Naive thymus-derived CD8-positive, alpha-beta T cell (primary cell): ENCODE measurements at regions not wholly inside any gene's neighbourhood (a gene's known extent, or its start where the extent isn't known, plus 50 kb on each side); places are given as distances from the start of the nearest gene placed in this dataset.

ENCODE experiments used
- ATAC-seq, 2 donors: fragments of 150-1000 bp; cut with Tn5 transposase in 1 of 2; sonication (Bioruptor Pico), chemical (Tn5 transposase) in 1 of 2; 1 replicate in 1 of 2; 2 replicates in 1 of 2; pipeline ENCODE4 v1.10.0; 2021; ENCODE audit warnings: mild to moderate bottlenecking in 2 of 2, moderate library complexity in 2 of 2
- POLR2A ChIA-PET: fragments of 350-600 bp; sonication (Branson Sonifier 250); formaldehyde crosslinking; loops from one replicate; lab custom pipeline; 2021; ENCODE audit warnings: antibody characterized with exemption; lab: Charles Lee
- DNase-seq, 10 donors: peaks; one replicate each; pipeline versions ENCODE4 v3.0.0 to v3.0.0-alpha.2; 2020 to 2022
- H3K27ac Mint-ChIP-seq, 10 donors: one replicate each; pipeline ENCODE4 v1.8.0; 2020 to 2022; ENCODE audit warnings: mild to moderate bottlenecking in 10 of 10, mixed read lengths in 10 of 10, moderate library complexity in 4 of 10, inconsistent platforms in 1 of 10
- H3K27me3 Mint-ChIP-seq, 5 donors: one replicate each; pipeline ENCODE4 v1.8.0; 2021 to 2022; ENCODE audit warnings: mixed read lengths in 5 of 5
- H3K36me3 Mint-ChIP-seq, 3 donors: one replicate each; pipeline ENCODE4 v1.8.0; 2020 to 2022; ENCODE audit warnings: mixed read lengths in 3 of 3, mild to moderate bottlenecking in 2 of 3, inconsistent platforms in 1 of 3
- H3K4me1 Mint-ChIP-seq, 4 donors: one replicate each; pipeline ENCODE4 v1.8.0; 2021 to 2022; ENCODE audit warnings: mixed read lengths in 4 of 4
- H3K4me3 Mint-ChIP-seq, 10 donors: one replicate each; pipeline ENCODE4 v1.8.0; 2020 to 2022; ENCODE audit warnings: mild to moderate bottlenecking in 10 of 10, mixed read lengths in 10 of 10, moderate library complexity in 6 of 10, inconsistent platforms in 1 of 10
- H3K9me3 Mint-ChIP-seq, 9 donors: one replicate each; pipeline ENCODE4 v1.8.0; 2020 to 2022; ENCODE audit warnings: mixed read lengths in 9 of 9, mild to moderate bottlenecking in 3 of 9, inconsistent platforms in 1 of 9, moderate library complexity in 1 of 9

GRCh38 chr5:143514616-143515335 is 111.3 kb upstream of the NR3C1 start:
- POLR2A ChIA-PET: no interaction called here
- H3K9me3 Mint-ChIP-seq: peaks cover 0 to 2% (median 0%) of the 10 kb centered on the region in 9 donors
- ATAC-seq (no peak), DNase-seq (no peak)
- H3K4me1 Mint-ChIP-seq: no peaks in the 10 kb centered on the region
- H3K36me3 Mint-ChIP-seq: no peaks in the 10 kb centered on the region
- H3K4me3 Mint-ChIP-seq: no peak overlapping the region
- H3K27me3 Mint-ChIP-seq: peaks cover 0 to 3% (median 0%) of the 10 kb centered on the region in 5 donors
- H3K27ac Mint-ChIP-seq: no peak overlapping the region

GRCh38 chr5:143513720-143514119 is 110.2 kb upstream of the NR3C1 start:
- H3K4me1 Mint-ChIP-seq: no peaks in the 10 kb centered on the region
- POLR2A ChIA-PET: no interaction called here
- H3K4me3 Mint-ChIP-seq: no peak overlapping the region
- H3K27me3 Mint-ChIP-seq: peaks cover 0 to 1% (median 0%) of the 10 kb centered on the region in 5 donors
- DNase-seq: no peak
- H3K36me3 Mint-ChIP-seq: no peaks in the 10 kb centered on the region
- no peak overlapping the region for H3K27ac Mint-ChIP-seq
- H3K9me3 Mint-ChIP-seq: peaks cover 0 to 2% (median 0%) of the 10 kb centered on the region in 9 donors
- ATAC-seq: no peak

GRCh38 chr5:143511736-143512135 is 108.2 kb upstream of the NR3C1 start:
- Mint-ChIP-seq H3K36me3 (no peaks in the 10 kb centered on the region), H3K4me1 (no peaks in the 10 kb centered on the region), H3K9me3 (peaks cover 0 to 2% (median 0%) of the 10 kb centered on the region in 9 donors), H3K27me3 (peaks cover 0 to 1% (median 0%) of the 10 kb centered on the region in 5 donors), H3K27ac (no peak overlapping the region), H3K4me3 (no peak overlapping the region)
- POLR2A ChIA-PET: no interaction called here
- ATAC-seq (no peak), DNase-seq (no peak)

- no peak for ATAC-seq
- H3K9me3 Mint-ChIP-seq: peaks cover 0 to 12% (median 5%) of the 10 kb centered on the region in 9 donors
- peaks cover 0 to 11% (median 7%) of the 10 kb centered on the region in 3 donors for H3K36me3 Mint-ChIP-seq
- no peak for DNase-seq
- POLR2A ChIA-PET: no interaction called here
- no peak overlapping the region for H3K27ac Mint-ChIP-seq
- no peaks in the 10 kb centered on the region for H3K4me1 Mint-ChIP-seq
- no peak overlapping the region for H3K4me3 Mint-ChIP-seq
- H3K27me3 Mint-ChIP-seq: peaks cover 0 to 1% (median 0%) of the 10 kb centered on the region in 5 donors
These were observed 106.3 kb upstream of the NR3C1 start for GRCh38 chr5:143509758-143510221.

GRCh38 chr5:143506836-143507552 is 103.5 kb upstream of the NR3C1 start:
- Mint-ChIP-seq H3K27ac (no peak overlapping the region), H3K36me3 (peaks cover 0 to 13% (median 7%) of the 10 kb centered on the region in 3 donors), H3K9me3 (peaks cover 0 to 13% (median 5%) of the 10 kb centered on the region in 9 donors), H3K4me3 (no peak overlapping the region), H3K4me1 (no peaks in the 10 kb centered on the region), H3K27me3 (no peaks in the 10 kb centered on the region)
- ATAC-seq (no peak), DNase-seq (no peak)
- POLR2A ChIA-PET: no interaction called here

- H3K27ac Mint-ChIP-seq: no peak overlapping the region
- peaks cover 0 to 13% (median 7%) of the 10 kb centered on the region in 3 donors for H3K36me3 Mint-ChIP-seq
- peaks cover 0 to 13% (median 5%) of the 10 kb centered on the region in 9 donors for H3K9me3 Mint-ChIP-seq
- POLR2A ChIA-PET: no interaction called here
- DNase-seq (no peak), ATAC-seq (no peak)
- H3K27me3 Mint-ChIP-seq: no peaks in the 10 kb centered on the region
- no peaks in the 10 kb centered on the region for H3K4me1 Mint-ChIP-seq
- H3K4me3 Mint-ChIP-seq: no peak overlapping the region
These were observed 102.4 kb upstream of the NR3C1 start for GRCh38 chr5:143505934-143506333.

- POLR2A ChIA-PET: no interaction called here
- Mint-ChIP-seq H3K36me3 (peaks cover 0 to 13% (median 7%) of the 10 kb centered on the region in 3 donors), H3K4me3 (no peak overlapping the region), H3K27me3 (no peaks in the 10 kb centered on the region), H3K9me3 (peaks cover 0 to 13% (median 5%) of the 10 kb centered on the region in 9 donors), H3K27ac (peak overlapping the region in 1 of 10 donors; percentile 11), H3K4me1 (no peaks in the 10 kb centered on the region)
- ATAC-seq (no peak), DNase-seq (no peak)
These were observed 101.9 kb upstream of the NR3C1 start for GRCh38 chr5:143505354-143505753.

GRCh38 chr5:143501310-143502044 is 98.0 kb upstream of the NR3C1 start:
- Mint-ChIP-seq H3K27ac (peak overlapping the region in 1 of 10 donors; percentile 6), H3K4me1 (no peaks in the 10 kb centered on the region), H3K36me3 (peaks cover 0 to 13% (median 7%) of the 10 kb centered on the region in 3 donors), H3K9me3 (peaks cover 0 to 13% (median 5%) of the 10 kb centered on the region in 9 donors), H3K4me3 (no peak overlapping the region), H3K27me3 (peaks cover 0 to 5% (median 0%) of the 10 kb centered on the region in 5 donors)
- ATAC-seq (no peak), DNase-seq (no peak)
- POLR2A ChIA-PET: no interaction called here

GRCh38 chr5:143499480-143500114 is 96.1 kb upstream of the NR3C1 start:
- Mint-ChIP-seq H3K27ac (no peak overlapping the region), H3K9me3 (peaks cover 0 to under 1% (median 0%) of the 10 kb centered on the region in 9 donors), H3K27me3 (peaks cover 0 to 5% (median 0%) of the 10 kb centered on the region in 5 donors), H3K4me3 (no peak overlapping the region), H3K36me3 (no peaks in the 10 kb centered on the region), H3K4me1 (no peaks in the 10 kb centered on the region)
- DNase-seq (no peak), ATAC-seq (no peak)
- POLR2A ChIA-PET: no interaction called here

- H3K4me3 Mint-ChIP-seq: no peak overlapping the region
- H3K27me3 Mint-ChIP-seq: peaks cover 0 to 5% (median 0%) of the 10 kb centered on the region in 5 donors
- H3K27ac Mint-ChIP-seq: no peak overlapping the region
- ATAC-seq (no peak), DNase-seq (no peak)
- H3K36me3 Mint-ChIP-seq: no peaks in the 10 kb centered on the region
- POLR2A ChIA-PET: no interaction called here
- no peaks in the 10 kb centered on the region for H3K9me3 Mint-ChIP-seq
- H3K4me1 Mint-ChIP-seq: no peaks in the 10 kb centered on the region
These were observed 95.3 kb upstream of the NR3C1 start for GRCh38 chr5:143498821-143499220.

GRCh38 chr5:143497749-143498148 is 94.3 kb upstream of the NR3C1 start:
- Mint-ChIP-seq H3K4me1 (no peaks in the 10 kb centered on the region), H3K4me3 (no peak overlapping the region)
- POLR2A ChIA-PET: no interaction called here

GRCh38 chr5:143496943-143497342 is 93.5 kb upstream of the NR3C1 start:
- Mint-ChIP-seq H3K27me3 (peaks cover 0 to 5% (median 0%) of the 10 kb centered on the region in 5 donors), H3K4me1 (no peaks in the 10 kb centered on the region), H3K27ac (no peak overlapping the region), H3K36me3 (no peaks in the 10 kb centered on the region), H3K9me3 (peaks cover 0 to 8% (median 0%) of the 10 kb centered on the region in 9 donors), H3K4me3 (no peak overlapping the region)
- DNase-seq (no peak), ATAC-seq (no peak)
- POLR2A ChIA-PET: no interaction called here

More at GRCh38 chr5:143497749-143498148, 94.3 kb upstream of the NR3C1 start:
- H3K36me3 Mint-ChIP-seq: no peaks in the 10 kb centered on the region
- no peak for ATAC-seq
- no peak for DNase-seq
- H3K9me3 Mint-ChIP-seq: peaks cover 0 to 2% (median 0%) of the 10 kb centered on the region in 9 donors
- no peak overlapping the region for H3K27ac Mint-ChIP-seq
- peaks cover 0 to 5% (median 0%) of the 10 kb centered on the region in 5 donors for H3K27me3 Mint-ChIP-seq
